ENCODE measurements at regions not wholly inside any gene's neighbourhood (a gene's known extent, or its start where the extent isn't known, plus 50 kb on each side); places are given as distances from the start of the nearest gene placed in this dataset.

DNA sequence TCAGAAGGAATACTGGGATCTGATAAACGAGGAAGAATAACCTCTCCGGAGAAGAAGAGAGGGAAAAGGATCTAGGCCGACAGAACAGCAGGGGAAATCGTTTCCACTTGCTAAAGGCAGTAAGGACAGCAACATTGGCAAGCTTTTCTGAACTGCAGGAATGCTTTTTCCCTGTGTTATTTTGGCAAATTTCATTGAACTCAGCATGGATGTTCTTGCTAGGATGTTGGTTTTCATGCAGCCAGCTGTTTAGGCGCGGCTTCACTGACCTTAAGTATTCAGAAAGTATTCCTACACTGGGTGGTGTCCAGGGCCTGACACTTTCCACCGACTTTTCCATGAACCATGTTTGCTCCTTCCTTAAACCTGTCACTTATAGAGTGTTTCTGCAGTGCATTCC lies 489.7 kb downstream of the CNTN3 start:
- no peak for DNase-seq

DNA sequence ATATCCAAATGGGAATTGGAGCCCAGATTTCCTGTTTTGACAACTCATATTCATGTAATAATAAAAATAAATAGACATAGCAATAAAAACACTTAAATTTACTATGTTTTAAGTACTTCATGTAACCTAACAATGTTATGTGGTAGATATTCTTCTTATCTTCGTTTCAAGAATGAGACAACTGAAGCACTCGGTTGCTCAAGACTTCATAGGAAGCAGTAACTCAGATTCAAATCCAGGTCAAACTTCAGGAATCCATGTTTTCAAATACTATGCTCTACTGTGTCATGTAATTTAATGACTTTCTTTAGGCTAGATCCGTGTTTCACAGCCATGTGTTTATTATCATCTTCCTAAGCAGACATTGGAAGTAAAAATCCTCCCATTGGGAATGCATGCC lies 492.2 kb downstream of the CNTN3 start:
- no peak for DNase-seq

DNA sequence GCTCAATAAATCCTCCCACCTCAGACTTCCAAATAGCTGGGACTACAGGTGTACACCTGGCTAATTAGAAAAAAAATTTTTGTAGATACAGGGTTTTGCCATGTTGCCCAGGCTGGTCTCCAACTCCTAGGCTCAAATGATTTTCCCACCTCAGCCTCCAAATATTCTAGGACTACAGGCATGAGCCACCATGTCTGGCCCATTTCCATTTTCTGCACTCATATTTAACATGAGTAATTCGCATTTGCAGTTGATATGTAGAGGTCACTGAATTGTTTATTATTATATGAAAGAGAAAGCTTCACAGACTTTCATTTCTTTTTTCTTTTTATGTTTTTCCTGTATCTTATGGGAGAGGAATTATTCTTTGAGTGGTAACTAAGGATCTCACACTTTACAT lies 492.7 kb downstream of the CNTN3 start:
- no peak for DNase-seq

DNA sequence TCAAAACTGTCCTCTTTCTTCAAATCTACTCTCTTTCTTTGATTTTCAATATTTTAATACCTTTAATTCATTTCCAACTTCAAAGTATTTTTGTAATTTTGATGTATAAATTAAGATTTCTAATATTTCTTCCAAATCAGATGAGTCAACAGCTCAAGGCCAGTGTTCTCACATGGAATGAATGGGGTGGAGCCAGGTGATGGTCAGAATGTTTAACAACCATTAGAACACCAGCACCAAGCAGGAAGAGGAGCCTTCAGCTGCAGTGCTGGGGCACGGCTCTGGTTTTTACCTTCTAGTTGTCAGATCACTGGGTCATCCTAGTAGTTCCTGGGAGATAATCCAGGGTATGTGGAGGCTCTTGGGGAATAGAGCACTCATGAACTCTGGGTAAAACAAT lies 494.5 kb upstream of the PDZRN3 start:
- DNase-seq, result no peak

DNA sequence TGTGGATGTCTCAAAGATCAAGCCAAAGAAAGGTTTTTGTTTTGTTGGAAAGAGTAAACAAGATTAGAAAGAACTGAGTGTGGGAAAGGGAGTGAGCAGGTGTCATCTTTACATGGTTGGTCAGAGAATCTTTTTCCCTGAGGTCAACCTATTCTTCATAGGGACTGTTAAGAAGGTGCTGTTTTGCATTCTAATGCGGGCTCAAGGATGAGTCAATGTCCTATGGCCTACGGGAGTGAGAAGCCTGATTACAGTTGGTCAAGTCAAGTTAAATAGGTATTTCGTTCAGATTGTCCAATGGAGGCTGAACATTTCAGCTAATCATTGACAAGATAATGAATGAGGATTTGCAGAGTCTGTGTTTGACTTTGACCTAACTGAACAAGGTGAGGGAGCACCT lies 491.2 kb upstream of the PDZRN3 start:
- DNase-seq, result no peak

DNA sequence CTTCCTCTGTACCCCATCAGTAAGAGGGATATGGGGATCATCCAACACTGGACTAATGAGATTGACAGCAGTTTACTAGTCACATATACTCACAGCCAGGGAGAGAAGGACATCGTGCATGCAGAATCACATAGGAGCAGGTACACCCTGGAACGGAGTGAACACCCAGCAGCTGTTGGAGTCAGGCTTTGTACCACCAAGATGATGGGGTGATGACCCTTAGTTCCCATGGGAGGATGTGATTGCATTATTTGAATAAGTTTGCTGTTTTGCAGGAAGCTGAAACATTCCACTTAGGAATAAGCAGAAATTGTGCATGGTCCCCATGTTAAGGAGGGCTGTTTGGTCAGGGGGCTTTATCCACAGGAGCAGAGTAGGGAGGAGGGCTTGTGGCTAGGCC lies 482.7 kb upstream of the PDZRN3 start:
- no peak for DNase-seq

DNA sequence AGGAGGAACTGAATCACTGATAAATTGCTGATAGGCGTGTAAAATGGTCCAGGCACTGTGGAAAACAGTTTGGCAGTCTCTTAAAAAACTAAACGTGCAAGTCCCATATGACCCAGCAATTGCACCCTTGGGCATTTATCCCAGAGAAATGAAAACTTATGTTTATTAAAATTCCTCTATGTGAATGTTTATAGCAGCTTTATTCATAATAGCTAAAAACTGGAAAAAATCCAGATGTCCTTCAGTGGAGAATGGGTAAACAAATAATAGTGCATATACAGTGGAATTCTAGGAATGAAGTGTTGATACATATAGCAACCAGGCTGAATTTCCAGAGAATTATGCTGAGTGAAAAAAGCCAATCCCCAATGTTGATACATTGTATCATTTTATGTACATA lies 482.2 kb upstream of the PDZRN3 start:
- no peak for DNase-seq

DNA sequence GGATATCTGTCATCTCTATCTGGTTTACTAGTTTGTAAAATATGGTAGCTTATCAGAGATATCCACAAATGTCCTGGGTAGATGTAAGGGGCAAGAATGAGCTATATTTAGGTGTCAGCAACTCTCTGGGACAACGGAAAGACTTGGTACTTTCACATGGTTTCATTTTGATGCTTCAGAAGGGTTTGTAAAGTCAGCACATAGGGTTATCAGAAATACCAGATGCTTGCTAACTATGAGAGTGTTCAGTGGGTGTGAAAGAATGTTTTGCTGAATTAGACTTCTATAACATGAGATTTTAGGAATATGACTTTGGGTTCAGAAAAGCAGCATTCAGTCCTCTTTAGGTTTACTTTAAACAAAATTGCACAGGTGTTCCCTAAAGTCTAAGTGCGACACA lies 466.5 kb upstream of the PDZRN3 start:
- DNase-seq, result no peak

DNA sequence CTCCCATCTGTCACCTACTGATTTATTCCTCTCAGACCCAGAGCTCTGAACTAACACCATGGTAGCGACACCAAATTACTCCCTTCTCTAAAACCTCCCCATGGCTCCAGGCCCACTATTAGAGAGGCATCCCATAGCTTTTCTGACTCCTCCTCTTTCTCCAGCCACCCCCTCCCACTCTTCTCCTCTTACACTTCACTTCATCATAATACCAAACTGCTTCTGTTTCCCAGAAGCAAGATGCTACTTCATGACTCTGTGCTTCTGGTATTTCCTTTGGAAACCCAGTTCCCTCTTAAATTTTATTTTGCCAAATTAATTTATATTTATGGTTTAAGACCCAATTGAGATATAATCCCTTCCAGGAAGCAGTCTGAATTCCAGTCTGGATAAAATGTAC lies 465.1 kb upstream of the PDZRN3 start:
- DNase-seq, result no peak

DNA sequence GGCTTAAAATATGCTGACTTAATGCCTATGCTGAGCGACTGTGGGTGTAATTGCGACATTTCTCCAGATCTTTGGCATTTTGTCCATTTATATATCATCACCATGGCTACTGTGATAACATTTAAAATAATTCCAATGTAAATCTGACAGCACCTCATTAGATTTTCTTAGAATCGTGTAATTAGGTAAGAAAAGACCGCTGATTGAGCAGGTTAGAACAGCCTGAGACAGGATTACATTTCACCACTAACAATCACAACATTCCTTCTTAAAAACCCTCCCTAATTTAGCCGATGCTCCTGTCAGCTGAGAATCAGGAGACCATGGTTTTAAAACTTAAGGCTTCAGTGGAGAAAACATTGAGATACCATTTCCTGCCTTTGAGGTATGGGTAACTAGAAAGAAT lies 455.3 kb upstream of the PDZRN3 start:
- no peak for DNase-seq

DNA sequence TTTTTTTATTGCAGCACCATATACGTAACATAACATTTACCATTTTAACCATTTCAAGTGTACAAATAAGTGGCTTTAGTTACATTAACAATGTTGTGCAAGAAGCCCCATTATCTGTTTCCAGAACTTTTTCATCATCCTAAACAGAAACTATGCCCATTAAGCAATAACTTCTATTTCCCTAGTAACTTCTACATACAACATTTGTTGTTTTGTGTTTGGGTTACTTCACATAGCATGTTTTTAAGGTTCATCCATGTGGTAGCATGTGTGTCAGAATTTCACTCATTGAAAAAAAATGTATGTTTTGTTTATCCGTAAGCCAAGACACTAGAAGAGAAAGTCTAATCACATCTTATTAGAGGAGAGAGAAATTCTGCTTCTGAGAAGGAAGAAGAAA lies 450.5 kb upstream of the PDZRN3 start:
- no peak for DNase-seq

DNA sequence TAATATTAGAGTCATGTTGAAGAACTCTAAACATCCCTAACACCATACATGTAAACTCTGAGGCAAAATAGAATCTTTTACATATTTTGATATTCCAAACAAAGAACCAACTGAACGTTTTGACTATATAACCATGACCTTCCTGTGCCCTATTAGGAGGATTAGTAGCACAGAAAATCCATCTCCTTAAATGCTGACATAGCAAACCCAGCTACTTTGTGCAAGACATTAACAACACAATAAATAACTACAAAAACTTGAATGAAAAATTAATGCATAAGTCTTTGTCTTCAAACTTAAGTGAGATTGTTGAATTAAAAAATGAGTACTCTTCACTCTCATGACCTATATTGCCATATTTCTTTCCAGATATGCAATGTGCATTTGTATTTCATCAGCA lies 450.0 kb upstream of the PDZRN3 start:
- DNase-seq, result no peak

DNA sequence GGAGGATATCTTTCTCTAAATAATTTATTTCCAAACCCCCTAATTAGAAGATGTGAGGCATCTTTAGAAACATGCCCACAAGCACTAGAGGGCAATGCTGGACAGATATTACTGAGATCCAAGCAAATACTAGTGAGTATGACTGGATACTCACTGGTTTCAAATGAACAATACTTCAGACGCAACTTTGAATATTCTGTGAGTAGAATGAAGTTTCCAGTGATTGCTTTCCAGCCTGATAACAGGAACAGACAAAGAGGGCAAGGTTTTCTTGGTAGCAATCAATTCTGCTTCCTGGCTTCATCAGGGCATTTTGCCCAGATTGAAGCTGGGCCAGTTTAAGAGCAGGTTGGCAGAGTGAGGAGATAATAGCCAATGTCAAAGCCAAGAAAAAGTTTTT lies 442.6 kb upstream of the PDZRN3 start:
- peak; percentile 2 to 16 for DNase-seq

DNA sequence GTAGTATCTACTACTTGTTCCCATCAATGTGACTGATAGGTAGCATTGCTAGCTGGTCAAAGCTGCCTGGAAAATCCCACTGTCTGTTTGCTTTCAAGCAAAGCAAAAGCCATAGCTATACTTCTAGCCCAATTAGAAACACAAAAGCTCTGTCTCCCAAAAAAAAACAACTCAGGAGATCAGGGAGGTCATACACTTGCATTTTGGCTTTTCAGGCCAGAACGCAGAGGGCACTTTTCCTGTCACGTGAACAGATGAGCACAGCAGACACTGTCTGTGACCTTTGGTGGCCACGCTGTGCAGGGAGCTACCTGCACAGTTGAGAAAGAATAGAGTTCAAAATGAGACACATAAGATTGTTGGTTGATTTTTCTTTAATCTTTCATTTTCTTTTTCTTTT lies 441.7 kb upstream of the PDZRN3 start:
- no peak for DNase-seq

DNA sequence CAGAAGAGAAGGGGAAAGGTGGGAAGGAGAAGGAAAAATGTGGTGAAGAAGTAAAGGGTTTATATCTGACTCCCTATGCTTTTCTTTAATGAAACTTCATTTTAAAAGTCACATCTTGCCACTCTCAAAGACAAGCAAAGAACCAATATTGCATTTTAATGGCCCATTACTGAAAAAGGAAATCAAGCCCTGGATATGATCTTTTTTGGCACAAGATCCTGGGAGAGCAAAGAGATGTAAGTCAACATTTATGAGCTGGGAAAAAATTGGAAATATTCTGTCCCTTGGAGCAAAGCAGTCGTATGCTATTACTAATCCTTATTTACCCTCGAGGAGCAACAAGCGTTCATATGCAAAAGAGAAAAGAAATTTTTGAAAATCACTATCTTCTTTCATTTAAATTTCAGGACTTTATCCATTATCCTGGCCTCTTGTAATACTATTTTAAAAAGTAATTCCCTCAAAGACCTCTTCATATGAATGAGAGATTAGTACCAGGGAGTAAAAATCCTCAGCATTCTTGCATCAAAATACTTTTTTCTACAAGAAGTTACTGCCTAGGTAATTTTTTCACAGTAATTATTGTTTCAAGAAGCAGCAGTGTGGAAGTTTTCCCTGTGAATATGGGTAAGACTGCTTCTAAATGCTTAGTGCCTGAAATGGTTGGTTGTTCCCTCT lies 435.3 kb upstream of the PDZRN3 start:
- DNase-seq, result no peak

DNA sequence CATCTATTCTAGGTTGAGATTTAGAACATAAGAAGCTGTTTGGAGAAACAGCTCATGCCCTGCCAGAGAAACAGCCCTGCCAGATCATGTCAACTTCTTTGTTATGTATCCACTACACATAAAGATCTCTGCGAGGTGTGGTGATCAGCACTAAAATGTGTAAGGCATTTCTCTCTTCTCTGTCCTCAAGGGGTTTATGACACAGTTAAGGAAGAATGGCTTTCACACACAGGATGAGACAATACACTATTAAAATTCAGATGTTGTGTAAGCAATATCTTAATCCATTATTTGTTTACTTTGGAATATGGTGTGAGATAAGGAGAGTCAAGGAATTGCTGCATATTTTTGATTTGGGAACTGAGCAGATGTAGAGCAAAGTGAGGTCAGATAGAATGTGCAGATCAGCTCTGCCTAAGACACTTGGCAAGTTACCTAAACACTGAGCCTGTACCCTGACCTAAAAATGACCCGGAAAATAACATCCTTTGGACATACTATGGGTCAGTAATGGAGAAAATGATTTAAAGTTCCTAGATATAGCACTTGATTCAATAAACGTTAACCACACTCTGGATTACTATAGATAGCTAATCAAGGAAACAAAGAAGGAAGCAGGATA lies 434.7 kb upstream of the PDZRN3 start:
- DNase-seq, result no peak

DNA sequence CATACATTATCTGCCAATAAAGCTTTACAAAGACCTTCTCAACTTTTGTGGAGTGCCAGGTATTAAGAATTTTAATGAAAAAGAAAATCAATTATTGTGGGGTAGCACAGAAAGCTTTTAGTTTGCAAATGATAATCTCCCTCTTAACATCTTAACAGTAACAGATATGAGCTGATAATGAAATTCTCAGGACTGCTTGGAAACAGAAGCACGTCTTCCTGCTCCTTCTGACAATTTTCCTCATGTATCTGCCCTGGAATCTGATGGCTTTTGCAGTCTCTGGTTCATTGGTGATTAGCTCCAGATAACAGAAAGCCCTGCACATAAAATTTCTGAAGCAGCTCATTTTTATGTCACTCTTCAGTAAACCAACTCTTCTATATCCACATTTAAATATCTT lies 432.4 kb upstream of the PDZRN3 start:
- no peak for DNase-seq

DNA sequence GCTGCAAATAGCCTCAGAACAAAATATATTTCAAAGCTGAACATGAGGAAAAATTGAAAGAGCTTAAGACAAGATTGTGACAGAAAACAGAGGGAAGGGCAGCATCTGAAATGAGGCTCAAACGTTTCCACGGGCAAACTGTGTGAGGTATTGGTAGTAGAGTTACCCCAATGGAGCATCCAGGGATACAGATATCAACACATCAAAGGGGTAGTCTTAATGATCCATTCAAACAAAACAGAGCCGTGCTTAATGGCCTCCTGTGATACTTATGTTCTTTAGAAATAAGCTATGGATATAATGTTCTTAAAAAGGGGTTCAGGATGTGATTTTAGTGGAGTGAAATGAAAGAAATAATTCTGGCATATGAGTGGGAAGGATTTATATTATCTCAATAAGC lies 430.3 kb upstream of the PDZRN3 start:
- no peak for DNase-seq

DNA sequence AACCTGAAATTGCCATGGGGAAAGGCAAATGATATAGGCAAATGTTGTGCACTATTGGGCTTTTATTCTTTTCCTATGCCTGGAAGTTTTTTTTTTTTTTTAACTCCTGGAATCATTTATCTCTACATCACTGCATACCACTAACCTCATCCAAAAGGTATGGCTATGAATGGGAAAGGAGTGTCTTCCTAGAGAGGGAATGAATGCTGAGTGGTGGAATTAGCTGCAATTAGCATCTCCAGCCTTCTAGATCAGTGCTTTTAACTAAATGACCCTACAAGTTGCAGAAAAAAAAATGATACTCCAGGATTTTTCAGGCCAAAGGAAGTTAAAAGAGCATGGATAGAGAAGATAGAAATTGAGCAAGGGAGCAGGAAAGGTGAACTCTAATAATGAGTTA lies 429.8 kb upstream of the PDZRN3 start:
- DNase-seq, result no peak

DNA sequence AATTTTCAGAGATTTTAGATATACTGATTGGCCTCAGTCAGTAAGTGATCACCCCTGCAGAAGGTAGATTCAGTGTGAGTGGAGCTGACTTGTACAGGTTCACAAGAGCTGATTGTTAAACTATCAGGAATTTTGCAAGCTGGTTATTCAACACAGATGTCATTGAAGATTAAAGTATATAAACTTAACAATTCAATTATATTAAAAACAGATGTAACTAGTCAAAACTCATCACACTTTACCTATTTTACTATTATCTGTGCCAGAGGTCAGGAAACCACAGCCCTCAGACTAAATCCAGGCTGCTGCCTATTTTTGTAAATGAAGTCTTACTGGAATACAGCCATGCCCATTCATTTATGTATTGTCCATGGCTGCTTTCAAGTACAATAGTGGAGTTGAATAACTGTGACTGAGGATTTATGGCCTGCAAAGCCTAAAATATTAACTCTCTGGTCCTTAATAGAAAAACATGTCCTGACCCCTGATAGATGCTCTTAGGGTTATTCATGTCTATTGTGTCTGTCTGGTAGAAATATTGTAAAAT lies 429.3 kb upstream of the PDZRN3 start:
- DNase-seq, result no peak

DNA sequence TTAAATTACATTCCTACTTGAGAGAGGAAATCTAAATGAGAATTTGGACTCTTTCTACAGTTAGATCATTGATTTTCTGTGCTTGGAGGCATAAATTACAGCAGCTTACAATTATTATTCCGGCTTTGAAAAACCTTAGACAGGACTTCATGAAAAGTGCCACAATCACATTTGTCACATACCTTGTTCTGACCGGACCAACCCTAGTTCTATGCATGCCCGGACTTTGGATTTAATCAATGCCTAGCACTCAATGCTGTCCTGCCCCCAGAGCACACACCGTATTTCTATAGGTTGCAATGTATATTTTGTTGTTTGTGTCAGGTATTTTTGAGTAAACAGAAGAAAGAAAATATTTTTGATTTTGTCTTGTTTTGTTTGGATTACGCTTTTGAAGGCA lies 424.7 kb upstream of the PDZRN3 start:
- no peak for DNase-seq

DNA sequence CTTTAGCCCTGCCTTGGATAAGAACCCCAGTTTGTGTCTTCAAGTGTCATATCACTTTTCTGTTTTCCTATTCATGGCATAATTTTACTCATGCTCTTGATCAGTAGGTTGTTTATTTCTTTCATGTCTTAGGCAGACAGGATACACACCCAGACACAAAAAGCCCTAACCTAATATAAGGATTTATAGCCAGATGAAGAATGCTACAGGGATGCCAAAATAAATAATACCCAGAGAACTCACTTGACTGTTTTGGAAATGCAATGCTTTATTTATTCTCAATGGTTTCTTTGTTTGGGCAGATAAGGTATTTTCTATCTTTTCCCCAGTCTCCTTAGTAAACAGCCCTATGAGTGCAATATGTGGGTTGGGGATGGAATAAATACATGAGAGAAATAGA lies 424.0 kb upstream of the PDZRN3 start:
- no peak for DNase-seq

DNA sequence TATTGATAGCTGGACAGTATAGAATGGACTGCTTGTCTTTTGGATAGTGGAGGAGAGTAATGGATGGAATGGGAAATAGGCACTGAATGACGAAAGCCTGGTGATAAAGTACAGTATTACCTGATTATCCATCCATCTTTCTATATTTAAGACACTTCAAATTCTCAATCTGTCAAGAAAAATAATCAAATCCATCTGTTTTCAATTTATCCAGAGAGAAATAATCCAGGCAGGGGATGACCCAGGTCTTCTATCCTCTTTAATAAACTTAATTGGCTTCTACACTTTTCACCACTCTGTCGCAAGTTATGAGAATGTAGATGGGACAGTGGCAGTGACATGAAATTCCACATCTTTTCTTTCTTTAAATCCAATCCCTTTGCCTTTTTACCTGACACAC lies 420.3 kb upstream of the PDZRN3 start:
- DNase-seq, result no peak

DNA sequence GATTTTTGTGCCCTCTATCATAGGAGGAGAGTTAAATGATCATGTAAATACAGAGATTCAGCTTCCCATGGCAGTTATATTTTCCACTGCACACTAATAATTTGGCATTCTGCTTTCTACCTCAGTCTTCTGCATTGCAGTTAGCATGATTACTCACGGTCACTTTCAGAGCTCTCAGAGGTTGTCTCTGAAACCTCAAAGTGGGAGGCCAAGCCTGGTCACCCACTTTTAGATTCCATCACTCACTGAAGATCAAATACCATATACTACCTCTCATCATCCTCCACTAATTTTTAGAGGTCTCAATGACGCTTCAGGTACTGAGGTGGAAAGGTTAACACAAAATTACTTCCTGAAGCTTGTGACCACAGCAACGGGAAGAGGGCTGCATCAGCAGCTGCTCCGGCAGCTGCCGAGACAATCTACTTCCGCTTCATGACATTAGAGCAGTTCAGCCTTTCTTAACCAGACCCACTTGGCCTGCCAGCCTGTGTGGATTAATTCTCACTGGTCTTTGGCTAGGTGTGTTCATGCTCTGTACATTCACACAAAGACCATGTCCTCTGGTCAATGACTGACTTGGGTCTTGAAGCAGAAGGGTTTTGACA lies 416.4 kb upstream of the PDZRN3 start:
- DNase-seq, result no peak

DNA sequence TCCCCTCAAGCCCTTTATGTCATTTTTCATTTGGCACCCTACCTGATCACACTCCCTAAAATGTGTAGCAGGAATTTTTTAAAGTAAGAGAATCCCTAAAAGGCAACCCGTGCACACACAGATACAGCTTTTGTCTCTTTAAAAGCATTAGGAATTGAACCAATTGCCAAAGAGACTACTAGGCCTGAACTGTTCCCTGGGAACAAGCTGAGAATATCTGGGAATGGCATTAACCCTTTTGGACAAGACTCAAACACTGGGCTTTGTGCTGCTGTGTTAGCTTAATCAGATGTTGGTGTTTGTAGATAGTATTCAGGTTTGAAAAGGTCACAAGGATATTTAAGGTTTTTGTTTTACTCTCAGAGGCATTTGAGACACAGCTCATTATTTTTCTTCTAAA lies 414.4 kb upstream of the PDZRN3 start:
- DNase-seq, result no peak

Data from Kasumi-1 (cell line).